ENCODE measurements at regions not wholly inside any gene's neighbourhood (a gene's known extent, or its start where the extent isn't known, plus 50 kb on each side); places are given as distances from the start of the nearest gene placed in this dataset.
A peak's percentile ranks its signal among the peaks of the same experiment; 100 is the strongest.
"Not testable (repeated sequence)": the region's sequence is repeated elsewhere in the genome, so short reads cannot be mapped to it uniquely, and the experiment has no call there.

DNA sequence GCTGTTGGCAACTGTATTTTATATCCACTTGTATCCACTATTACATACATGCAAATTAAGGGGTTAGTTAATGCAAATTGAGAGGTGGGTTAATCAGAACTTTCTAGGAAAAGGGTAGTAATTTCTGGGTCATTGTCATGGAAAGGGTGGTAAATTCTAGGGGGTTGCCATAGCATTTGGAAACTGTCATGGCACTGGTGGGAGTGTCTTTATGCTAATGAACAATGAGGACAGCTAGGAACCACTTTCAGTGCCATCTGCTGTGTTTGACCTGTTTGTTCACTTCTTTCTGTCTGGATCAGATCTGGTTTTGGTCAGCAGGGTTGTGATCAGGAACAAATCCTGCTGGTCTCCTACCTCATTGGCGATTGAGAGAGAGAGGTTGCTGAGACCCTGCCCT, 283.3 kb upstream of the PRKCQ start:
- no peak for DNase-seq

DNA sequence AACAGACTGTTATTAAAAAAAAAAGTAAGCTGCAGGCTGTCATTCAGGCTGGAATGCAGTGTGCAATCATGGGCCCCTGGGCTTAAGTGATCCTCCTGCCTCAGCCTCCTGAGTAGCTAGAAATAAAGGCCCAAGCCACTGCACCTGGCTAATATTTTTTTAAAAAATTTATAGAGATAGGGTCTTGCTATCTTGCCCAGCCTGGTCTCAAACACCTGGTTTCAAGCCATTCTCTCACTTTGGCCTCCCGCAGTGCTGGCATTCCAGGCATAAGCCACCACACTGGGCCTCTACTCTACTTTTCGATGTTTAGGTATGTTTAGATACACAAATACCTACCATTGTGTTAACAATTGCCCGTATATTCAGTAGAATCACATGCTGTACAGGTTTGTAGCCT, 270.4 kb upstream of the PRKCQ start:
- DNase-seq, result no peak

GRCh38 chr10:6847561-6847960, 267.5 kb upstream of the PRKCQ start:
- no peak for DNase-seq

DNA sequence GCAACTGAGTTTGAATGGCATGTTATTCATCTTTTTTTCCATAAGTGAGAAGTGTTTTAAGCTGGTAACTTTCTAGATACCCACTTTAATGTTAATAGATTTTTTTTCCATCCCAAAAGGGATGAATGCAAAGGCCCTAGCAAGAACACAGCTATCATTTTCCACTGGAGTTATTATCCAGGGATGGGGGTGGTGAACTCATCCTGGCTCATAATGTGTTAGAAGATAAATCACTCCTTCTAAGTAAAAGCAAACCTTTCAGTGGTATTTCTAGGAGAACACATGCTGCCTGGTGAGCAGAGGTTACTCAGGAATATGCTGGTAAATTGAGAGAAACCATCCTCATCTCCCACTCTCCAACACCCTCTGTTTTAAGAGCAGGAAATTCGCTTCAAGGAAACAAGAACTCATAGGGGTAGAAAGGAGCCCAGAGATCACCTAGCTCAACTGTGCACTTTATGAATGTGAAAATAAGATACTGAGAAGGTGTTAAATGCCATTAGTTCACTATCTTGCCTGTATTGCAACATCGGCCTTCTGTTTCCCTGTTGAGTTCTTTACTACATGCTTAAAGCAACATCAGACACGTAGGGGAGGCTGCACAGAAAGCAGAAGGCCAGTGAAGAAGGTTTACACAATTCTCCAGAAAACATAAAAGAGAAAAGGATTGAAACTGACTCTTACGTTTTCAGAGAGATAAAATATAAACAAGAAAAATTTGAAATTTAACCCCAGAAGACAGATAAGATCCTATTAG, 264.0 kb upstream of the PRKCQ start:
- DNase-seq, result no peak

GRCh38 chr10:6843481-6843881, 263.4 kb upstream of the PRKCQ start:
- DNase-seq, result peak; percentile 86

DNA sequence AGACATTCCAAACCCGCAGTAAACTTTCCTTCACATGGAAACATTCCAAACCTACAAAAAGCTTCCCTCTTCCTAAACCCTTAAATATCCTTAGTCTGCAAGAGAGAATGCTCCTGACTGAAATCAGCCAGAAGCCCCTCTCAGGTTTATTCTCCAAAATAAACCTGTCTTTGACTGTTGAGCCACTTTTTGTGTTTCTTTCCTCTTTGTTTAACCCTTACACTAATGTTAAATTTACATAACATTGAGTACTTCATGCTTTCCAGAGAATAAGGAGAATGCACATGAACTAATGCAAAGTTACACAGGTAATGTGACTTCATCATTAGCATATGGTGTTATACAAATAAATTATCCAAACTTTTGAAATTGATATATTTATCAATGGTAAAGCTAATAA, 262.6 kb upstream of the PRKCQ start:
- DNase-seq, result no peak

DNA sequence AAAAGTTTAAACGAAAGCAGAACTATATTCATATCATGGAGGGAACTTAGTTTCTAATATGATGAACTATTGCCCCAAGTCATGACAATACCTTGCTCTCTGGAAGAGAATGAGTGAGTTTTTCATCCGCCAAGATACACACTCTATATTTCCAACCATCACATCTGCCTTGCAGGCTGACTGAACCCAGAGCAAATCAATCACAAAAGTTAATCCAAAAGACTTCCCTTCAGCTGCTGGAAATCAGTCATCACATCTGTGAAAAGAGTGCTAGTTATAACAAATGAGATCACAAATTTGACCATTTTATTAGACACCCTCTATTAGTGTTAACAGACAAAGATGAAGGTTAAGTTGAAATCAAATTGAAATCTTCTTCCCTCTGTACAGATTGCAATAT, 261.7 kb upstream of the PRKCQ start:
- no peak for DNase-seq

DNA sequence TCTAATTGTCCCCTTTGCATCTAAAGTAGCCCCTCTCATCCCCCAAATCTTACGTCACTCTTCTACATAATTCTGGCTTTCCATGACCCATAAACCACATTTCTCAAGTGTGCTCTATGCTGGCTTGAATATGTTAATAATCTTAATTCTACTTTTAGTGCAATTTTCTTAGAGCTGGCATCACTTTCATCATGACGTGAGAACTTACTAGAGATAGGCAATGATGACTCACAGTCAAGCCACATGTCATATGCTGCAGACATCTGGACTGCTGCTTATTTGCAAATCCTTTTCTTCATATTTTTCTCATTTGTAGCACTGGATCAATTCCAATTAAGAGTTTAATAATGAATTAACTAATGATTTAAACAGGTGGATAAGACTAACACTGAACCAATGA, 260.7 kb upstream of the PRKCQ start:
- no peak for DNase-seq

DNA sequence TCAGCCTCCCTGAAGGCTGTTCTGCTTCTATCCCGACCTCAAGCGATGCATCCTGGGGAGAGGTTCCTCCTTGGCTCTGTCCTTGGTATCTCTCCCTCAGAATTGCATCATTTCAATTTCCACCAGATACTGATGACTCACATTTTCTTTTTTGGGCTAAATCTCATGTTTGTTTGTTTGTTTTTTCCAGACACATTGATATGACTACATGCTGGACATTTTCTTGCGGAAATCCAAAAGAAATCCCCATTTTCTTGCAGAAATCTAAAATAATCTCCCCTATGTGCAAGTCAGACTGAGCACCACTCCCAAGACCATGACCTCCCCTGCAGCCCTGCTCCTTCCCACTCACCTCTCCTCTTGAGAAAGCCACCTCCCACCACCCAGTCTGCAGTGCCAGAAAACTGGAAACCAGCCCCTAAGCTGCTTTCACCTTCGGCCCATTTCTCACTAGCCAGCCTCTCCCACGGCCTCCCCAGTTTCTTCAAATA, 260.2 kb upstream of the PRKCQ start:
- DNase-seq, result no peak

DNA sequence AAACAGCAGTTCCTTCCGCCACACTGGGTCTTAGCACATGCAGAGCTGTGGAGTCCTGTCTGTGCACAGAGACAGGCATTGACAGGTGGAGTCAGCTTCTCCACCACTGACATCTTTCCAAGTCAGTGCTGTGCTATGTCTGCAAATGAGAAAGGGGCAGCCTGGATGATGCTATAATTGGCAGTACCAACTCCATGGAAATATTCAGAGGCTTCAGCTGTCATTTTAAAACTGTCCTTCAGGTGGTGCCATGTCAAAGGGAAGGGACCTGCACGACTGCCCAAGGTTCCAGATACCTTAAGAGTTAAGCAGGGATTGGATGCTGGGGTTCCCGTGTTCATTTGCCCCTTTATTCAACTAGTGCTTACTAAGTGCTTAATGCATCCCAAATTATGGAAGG, 258.0 kb upstream of the PRKCQ start:
- DNase-seq, result peak; percentile 63

GRCh38 chr10:6833458-6834011, 253.5 kb upstream of the PRKCQ start:
- DNase-seq, result no peak

DNA sequence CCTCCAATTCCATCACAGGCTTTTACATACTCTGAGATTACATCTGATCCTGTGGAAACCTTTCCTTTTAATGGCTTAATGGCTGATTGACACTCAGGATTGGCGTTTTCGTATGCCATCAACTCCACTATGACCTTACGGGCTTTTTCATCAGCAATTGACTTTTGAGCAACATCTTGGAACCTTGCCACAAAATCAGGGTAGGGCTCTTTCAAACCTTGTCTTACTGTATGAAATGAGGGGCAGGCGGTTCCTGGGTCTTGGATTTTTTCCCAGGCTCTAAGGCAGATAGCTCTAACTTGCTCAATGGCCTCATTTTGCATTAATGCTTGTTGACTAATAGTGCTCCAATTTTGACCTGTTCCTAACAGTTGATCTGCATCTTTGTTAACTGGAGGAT, 250.9 kb upstream of the PRKCQ start:
- DNase-seq, result not testable (repeated sequence)

DNA sequence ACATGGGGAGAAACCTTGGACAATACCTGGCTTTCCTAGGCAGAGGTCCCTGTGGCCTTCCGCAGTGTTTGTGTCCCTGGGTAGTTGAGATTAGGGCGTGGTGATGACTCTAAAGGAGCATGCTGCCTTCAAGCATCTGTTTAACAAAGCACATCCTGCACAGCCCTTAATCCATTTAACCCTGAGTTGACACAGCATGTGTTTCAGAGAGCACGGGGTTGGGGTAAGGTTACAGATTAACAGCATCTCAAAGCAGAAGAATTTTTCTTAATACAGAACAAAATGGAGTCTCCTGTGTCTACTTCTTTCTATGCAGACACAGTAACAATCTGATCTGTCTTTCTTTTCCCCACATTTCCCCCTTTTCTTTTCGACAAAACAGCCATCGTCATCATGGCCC, 244.7 kb upstream of the PRKCQ start:
- not testable (repeated sequence) for DNase-seq

DNA sequence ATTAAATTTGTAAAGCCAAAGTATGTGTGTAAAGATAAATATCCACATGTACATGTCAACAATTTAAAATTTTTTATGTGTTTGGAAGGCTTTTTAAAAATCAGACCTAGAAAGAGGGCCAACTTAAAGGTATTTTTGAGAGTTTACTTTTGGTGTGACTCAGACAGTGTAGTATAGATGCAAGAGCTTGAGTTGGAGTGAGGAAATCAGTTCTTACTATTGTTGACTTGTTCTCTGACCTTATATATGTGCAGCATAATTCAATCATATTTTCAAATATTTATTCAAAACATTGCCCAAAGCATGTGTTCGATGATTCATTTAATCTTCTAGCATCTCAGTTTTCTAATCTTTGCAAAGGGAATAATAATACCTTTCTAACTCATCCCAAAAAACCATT, 243.7 kb upstream of the PRKCQ start:
- DNase-seq, result no peak

GRCh38 chr10:6819301-6819700, 239.2 kb upstream of the PRKCQ start:
- DNase-seq, result no peak

DNA sequence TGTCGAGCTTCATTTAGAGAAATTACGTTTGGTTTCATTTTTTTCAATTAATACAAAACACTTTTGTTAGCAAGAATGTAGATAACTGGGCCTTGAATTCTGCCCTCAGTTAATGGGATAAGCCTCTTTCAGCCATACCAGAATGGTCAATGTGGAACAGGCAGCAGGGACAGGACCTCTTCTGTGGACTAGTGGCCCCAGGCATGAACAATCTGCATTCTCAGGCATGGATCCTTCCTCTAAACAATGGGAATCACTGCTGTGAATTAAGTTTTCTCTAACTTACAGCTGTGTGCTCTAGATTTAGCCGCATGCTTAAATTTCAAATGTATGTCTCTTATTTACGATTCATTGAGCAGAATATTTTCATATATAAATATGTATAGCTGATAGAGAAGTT, 237.7 kb upstream of the PRKCQ start:
- no peak for DNase-seq

GRCh38 chr10:6815346-6815745, 235.3 kb upstream of the PRKCQ start:
- DNase-seq, result no peak

DNA sequence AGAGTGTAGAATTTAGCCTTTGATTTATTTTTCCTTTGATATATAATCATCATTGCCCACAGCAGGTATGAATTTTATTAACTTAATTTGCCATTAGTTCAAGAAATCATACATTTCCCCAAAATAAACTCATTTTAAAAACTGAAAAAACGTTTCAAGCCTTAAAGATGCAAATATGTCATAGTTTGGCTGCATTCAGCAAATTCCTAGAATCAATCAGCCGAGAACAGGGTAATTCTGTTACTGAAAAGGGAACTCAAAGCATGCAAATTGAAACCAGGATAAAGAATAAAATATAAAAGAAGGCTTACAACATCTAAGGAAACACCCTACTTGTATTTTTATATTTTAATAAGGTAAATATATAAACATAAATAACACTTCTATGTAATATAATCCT, 233.8 kb upstream of the PRKCQ start:
- DNase-seq, result no peak

GRCh38 chr10:6813306-6813705, 233.2 kb upstream of the PRKCQ start:
- no peak for DNase-seq

DNA sequence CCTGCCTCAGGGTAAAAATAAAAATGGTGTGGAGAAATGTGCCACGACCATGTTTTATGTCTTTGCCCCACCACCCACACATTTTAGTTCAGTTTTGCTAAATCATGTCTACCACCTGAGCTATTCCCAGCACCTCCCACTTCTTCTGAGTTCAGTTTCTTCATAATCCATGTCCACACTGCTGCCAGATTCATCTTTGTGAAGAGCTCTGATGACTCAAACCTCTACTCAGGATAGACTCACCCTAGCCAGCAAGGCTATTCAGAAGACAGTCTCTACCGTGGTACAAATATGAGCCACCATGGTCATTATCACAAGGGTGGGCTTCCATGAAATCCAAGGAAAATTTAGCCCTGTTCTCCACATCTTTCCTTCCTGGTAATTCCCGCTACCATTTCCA, 231.1 kb upstream of the PRKCQ start:
- DNase-seq, result no peak

DNA sequence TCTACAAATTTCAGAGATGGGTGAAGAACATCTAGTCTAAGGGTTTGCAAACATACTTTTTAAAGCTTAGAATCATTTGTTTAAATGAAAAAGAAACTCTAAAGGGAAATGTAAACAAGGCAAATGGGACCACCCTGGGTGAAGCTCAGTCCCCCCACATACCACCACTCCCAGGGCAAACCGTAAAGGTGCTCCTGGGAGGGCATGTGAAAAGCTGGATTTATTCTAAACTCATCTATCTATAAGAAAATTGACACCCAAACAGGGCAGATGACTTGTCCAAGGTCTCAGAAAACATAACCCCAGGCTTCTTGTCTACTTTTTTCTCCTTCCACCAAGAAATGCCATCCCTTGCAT, 223.3 kb upstream of the PRKCQ start:
- DNase-seq, result no peak

DNA sequence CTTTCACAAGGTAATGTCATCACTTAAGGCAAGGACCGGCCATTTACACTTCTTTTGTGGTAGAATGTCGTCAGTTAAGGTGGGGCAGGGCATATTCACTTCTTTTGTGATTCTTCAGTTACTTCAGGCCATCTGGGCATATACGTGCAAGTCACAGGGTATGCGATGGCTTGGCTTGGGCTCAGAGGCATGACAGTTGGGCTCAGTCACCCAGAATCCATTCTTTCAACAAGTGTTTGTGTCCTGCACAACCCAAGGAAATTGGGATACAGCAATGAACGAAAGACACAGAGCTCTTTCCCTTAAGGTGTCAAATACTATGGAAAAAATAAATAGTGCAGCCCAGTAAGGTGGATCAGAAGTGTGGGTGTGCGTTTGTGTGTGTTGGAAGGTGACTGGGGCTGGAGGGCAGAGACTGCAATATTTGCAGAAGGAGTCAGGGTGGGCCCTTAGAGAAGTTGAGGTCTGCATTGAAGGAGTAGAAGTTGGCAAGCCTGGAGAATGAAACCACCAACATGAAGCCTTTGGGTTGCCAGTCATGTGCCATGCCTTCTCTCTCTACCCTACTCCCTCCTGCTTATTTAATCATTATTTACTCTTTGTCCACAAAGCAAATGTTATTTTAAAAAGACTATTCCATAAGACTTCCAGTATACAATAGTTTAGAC, 222.8 kb upstream of the PRKCQ start:
- DNase-seq, result no peak

DNA sequence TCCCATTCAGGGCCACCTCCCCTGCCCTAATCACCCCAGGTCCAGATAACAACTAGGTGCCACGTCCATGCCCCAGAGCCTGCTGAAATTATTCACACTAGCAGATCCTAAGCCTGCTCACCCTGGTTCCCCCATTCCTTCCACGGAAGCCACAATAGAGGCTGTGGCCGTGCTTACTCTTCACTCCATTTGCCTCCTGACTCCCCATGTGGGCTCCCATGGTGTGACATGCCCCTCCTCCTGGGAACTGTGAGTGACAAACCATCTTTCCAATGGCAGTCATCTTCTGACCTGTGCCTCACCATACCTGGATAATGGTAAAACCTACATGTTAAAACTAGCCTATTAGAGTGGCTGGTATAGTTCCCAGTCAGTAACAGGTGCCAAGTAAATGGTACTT, 216.2 kb upstream of the PRKCQ start:
- no peak for DNase-seq

DNA sequence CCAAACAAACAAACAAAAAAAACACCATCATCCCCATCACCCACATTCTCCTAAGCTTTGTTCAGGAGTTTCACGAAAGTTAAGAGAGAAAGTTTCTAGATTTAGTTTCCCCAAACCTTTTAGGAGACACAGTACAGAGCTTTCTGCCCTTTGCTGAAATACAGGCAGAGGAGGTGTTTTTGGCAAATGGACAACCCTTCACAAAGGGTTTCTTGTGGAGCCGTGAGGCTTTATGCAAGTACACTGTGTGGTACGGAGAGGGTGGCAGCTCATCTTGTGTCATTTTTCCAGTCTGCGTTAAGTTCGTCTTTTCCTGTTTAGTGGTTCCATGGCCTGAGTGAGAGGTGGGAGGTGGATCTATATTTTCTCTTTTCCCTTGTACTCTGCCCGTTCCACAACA, 215.5 kb upstream of the PRKCQ start:
- DNase-seq, result no peak

GRCh38 chr10:6794841-6795240, 214.8 kb upstream of the PRKCQ start:
- not testable (repeated sequence) for DNase-seq

Data from NCI-H146 (cell line).